Stimulated activated naive CD8-positive, alpha-beta T cell treated with anti-CD3 and anti-CD28 coated beads, Interleukin-15, Interleukin-2, amounts not matched to agents 100 U/mL and 50 U/mL, for 24 hours (primary cell): ENCODE measurements at regions not wholly inside any gene's neighbourhood (a gene's known extent, or its start where the extent isn't known, plus 50 kb on each side); places are given as distances from the start of the nearest gene placed in this dataset.
"Not testable (repeated sequence)": the region's sequence is repeated elsewhere in the genome, so short reads cannot be mapped to it uniquely, and the experiment has no call there.

Experiments
- ATAC-seq: fragments of 150-1000 bp; cut with Tn5 transposase; one replicate; pipeline ENCODE4 v1.10.0; 2021
- DNase-seq: peaks from one replicate; pipeline ENCODE4 v3.0.0; 2021

DNA sequence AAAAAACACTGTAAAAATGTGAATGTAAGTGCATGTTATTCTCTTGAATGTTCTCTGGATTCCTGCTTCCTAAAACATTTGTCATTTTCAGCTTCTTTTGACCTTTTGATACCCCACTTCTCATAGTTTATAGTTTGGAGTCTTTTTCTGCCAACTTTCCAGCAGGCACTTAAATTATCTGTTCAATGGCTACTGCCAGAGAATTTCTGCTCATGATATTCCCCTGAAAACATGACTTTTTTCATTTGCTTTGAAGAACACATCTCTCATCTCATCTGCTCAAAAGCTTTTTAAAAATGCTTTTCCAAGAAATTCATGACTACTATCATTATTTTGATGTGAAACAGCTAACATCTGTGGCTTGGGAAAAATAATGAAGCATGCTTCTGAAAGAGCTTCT lies 269.7 kb upstream of the PCDH7 start:
- DNase-seq: no peak
- no peak for ATAC-seq

DNA sequence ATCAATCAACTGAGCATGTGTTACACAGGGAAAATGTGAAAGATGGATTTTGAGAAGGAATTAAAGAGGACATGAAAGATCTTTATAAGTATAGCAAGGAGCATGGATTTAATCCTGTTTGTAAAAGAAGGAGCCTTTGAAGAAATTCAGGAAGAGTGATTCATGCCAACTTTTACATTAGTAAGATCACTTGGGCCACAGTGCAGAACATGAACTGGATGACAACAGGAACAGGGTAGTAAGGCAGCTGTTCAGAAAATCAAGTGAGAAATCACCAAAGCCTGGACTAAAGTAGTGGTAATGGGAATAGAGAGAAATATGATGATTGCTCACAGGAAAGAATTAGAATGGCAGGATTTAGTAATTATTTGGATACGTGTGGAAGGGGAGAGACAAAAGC lies 265.7 kb upstream of the PCDH7 start:
- no peak for DNase-seq
- ATAC-seq: no peak

DNA sequence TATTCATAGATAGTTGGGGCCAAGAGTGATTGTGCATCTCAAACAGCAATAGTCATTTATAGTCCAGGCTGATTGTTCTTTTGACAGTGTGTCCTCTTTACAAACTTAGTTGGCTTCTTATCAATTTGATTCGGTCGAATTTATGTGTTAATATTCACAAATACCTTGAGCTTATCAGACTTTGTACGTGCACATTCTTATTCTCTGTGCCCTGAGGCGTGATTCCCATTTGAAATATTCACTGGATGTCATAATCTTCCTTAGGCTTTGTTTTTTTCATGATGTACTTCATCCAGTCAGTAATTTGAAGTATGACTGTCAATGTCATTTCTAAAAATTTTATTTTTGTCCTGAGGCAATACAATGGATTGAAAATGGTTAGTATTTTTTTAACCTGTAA lies 263.5 kb upstream of the PCDH7 start:
- no peak for DNase-seq
- ATAC-seq: no peak

- DNase-seq (no peak), ATAC-seq (no peak)
These were observed 259.4 kb upstream of the PCDH7 start for GRCh38 chr4:30460818-30461217.

GRCh38 chr4:30461218-30461617 lies 259.0 kb upstream of the PCDH7 start:
- DNase-seq: no peak
- ATAC-seq: no peak

DNA sequence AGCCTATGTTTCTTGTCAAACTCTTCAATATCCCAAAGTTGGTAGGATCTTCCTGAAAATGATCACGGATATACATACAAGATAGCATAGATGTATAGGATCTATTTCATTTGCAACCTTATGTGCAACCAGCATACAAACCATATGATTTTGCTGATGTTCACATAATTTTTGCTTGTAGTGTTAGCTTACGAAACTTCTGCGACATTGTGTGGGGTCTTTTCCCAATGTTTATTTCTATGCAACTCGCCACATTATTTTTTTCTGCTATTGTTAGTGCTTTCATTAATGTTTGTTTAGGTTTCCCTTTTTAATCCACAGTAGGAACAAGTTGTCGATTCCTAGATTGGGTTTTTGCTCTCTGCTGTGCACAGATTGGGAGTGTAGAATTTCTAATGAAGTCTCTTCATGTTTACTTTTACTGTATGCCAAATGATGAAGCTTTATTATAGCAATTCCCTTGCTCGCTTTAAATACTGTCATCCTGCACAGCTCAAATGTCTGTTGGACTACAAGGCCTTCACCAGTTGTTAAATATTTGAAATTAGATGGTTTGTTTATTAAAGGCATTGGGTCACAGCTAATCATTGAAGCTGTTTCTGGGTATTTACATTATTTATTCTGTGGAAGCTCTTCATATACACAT lies 257.6 kb upstream of the PCDH7 start:
- ATAC-seq: no peak
- DNase-seq: no peak

DNA sequence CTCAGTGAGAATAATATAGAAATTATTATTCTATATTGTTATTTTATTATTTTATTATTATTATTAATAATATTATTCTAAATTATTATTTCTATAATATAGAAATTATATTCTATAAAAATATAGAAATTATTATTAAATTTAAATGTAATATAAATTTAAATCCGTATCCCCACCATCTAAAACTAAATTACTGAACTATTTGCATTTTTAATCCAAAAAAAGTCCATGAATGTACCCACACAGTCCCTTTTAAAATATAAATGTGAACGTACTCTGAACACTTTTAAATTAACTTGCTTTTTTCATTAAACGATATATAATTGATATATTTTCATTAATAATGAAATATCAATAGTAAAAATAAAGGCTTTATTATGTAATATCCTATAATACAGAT lies 248.3 kb upstream of the PCDH7 start:
- ATAC-seq: no peak
- no peak for DNase-seq

DNA sequence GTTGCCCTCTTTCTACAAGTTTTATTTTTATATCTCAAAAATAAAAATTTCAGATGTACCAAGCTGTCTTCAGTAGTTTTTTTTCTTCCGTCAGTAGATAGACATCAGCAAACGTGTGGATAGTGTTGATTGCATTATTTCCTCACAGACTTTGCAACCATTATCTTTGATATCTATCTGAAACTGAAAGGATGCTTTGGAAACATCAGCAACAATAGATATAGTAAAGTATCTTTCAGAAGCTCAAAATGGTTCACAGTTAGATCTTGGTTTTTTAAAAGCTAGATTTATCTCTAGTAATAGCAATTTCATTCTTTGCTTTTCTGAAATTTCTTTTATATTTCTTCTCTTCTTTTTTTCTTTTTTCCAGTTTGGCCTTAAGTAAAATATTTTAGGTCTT lies 246.9 kb upstream of the PCDH7 start:
- no peak for ATAC-seq
- DNase-seq: no peak

GRCh38 chr4:30495251-30495650 lies 224.9 kb upstream of the PCDH7 start:
- ATAC-seq (no peak), DNase-seq (no peak)

DNA sequence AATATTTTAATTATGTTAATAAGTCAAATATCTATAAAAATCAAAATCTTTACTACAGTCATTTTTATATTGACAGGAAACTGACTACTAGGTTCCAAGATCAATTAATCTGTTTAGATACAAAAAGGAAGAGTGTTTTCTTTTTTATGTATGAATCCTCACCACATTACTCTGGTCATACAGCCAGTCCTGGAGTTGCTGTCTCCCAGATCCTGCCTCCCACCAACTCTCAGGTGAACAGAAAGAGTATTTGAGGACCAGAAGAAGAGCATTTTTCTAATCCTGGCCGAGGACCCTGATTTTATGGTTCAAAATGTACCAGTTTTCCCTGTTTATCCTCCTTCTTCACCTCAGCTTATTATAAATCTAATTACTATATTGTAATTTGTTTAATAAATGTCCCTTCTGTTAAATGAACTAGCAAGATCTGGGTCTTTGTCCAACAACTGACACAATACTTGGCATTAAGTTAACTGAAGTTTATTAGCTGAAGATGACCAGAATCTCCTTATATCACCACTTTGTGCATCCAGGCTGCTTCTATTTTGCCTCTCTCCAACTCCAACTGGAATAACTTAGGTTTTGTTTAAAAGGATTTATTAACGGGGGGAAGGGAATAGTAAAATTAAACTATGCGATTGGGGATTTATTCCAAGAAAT lies 224.4 kb upstream of the PCDH7 start:
- no peak for DNase-seq
- no peak for ATAC-seq

GRCh38 chr4:30511751-30512150 lies 208.4 kb upstream of the PCDH7 start:
- ATAC-seq: no peak
- no peak for DNase-seq

DNA sequence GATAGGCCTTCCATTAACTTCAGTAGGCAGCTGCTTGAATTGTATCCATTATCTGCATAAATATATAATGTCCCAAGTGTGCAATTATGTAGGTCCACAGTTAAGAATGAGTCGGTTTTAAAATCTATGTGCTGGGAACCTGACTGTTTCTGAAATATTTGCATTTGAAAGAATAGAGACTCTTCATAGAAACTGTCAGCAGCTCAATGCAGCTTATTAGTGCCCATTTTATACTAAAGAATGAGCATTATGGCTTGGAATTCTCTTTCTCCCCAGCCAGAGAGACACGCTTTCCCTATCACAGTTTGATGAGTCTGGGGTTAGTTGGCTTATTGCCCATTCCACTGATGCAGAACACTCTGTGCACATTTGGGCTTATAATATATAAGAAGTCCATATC lies 202.0 kb upstream of the PCDH7 start:
- ATAC-seq (no peak), DNase-seq (no peak)

DNA sequence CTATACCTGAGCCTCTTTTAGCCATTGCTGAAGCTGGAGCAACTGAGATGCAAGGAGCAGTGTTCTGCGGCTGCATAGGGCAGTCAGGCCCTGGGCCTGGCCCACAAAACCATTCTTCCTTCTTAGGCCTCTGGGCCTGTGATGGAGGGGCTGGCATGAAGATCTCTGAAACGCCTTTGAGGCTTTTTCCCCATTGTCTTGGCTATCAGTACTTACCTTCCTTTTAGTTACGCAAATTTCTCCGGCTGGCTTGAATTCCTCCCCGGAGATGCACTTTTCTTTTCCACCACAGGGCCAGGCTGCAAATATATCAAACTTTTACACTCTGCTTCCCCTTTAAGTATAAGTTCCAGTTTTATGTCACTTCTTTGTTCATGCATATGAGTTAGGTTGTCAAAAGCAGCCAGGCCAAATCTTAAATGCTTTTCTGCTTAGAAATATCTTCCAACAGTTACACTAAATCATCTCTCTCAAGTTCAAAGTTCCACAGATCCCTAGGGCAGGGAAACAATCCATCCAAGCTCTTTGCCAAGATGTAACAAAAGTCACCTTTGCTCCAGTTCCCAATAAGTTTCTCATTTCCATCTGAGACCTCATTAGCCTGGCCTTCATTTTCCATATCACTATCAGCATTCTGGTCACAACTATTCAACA lies 194.4 kb upstream of the PCDH7 start:
- no peak for ATAC-seq
- DNase-seq: no peak

GRCh38 chr4:30535255-30535654 lies 184.9 kb upstream of the PCDH7 start:
- ATAC-seq (no peak), DNase-seq (no peak)

DNA sequence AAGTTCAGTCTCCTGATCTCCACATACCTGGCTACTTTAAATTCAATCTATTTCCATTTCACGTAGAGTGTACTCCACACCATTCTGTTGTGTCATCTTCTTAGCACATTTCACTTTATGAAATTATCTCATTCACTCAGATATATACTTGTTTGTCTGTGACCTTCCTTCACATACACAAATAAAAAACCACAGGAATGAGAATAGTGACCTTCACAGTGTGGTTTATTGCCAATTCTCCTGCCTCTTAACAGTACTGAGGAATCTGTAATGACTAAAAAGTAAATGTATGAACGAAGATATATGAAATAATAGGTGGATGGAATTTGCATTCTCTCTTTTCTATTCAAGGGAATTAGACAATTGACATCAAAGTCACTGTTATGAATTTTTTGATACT lies 183.9 kb upstream of the PCDH7 start:
- DNase-seq (no peak), ATAC-seq (no peak)

- ATAC-seq (no peak), DNase-seq (no peak)
These were observed 182.7 kb upstream of the PCDH7 start for GRCh38 chr4:30537456-30537855.

GRCh38 chr4:30538794-30539193 lies 181.4 kb upstream of the PCDH7 start:
- DNase-seq: no peak
- no peak for ATAC-seq

DNA sequence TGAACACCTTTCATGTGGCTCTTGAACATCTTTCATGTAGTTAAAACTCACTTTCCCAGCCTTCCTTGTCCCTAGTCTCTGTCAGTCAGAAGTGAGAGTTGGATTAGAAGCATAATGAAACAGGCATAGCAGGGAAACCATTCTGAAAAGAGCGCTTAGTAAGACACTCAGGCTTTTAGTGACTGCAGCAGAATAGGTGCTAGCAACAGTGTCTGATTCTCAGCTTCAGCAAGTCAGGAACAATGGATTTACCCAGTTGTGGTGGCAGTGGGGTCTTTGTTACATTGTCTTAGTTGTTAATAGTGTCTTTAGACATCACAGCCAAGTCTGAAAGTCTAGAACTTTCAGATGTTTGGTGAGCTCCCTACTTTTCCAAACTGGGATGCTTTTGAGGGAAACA lies 177.1 kb upstream of the PCDH7 start:
- ATAC-seq (no peak), DNase-seq (no peak)

GRCh38 chr4:30553151-30553550 lies 167.0 kb upstream of the PCDH7 start:
- ATAC-seq (no peak), DNase-seq (no peak)

DNA sequence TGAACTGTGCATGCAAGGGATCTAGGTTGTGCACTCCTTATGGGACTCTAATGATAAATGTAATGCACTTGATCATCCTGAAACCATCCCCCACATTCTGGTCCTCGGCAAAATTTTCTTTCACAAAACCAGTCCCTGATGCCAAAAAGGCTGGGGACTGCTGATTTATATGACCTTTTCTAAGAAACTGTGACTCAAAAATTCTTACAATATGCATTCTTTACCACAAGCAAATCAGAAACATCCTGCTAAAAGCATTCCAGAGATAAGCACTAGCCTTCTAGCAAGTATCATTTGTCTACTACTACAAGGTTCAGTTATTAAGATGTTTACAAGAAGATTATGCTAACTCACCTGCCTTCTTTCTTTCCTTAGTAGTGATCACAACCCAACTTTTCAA lies 166.5 kb upstream of the PCDH7 start:
- DNase-seq (no peak), ATAC-seq (no peak)

DNA sequence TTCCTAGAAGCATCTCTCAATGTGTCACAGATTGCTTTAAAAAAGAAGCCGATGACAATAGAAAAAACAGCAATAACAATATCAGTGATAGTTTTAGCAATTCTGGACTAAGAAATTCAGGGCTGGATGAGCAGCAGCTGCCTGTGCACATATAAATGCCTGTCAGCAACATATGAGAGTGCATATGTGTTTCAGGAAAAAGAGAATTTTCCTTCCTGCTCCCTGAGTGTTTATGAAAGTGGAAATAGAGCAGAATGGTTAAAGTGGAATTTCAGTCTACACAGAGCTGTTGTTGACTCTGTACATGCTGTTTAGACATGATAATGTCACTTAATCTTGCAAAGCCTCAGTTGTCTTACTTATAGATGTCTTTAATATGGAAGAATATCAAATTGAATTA lies 164.4 kb upstream of the PCDH7 start:
- DNase-seq: no peak
- ATAC-seq: no peak

GRCh38 chr4:30559481-30559880 lies 160.7 kb upstream of the PCDH7 start:
- ATAC-seq (no peak), DNase-seq (no peak)

DNA sequence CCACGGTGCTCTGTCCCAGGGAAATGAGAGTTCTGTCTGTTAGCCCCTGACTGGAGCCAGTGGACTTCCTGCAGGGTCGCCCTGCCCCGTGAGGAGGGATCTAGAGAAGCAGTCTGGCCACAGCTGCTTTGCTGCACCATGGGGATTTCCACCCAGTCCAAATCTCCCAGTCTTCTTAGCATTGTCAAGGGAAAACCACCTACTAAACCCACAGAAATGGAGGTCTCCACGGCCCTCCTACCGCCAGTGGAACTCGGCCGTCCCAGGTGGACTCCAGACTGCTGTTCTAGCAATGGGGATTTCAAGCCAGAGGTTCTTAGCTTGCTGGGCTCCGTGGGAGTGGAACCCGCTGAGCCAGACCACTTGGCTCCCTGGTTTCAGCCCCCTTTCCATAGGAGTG lies 133.3 kb upstream of the PCDH7 start:
- ATAC-seq: no peak
- no peak for DNase-seq

DNA sequence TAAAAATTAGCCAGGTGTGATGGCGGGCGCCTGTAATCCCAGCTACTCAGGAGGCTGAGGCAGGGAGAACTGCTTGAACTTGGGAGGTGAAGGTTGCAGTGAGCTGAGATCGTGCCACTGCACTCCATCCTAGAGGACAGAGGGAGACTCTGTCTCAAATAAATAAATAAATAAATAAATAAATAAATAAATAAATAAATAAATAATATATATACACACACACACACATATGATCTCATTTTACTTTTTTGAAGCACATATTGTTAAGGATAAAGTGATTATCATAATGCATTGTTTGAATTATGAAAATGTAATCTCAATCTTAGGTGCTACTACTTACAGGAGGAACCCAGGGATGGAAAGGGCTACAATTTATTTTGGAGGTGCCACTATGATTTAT lies 130.5 kb upstream of the PCDH7 start:
- not testable (repeated sequence) for ATAC-seq, DNase-seq
